Natural killer cell (primary cell): ENCODE measurements at regions not wholly inside any gene's neighbourhood (a gene's known extent, or its start where the extent isn't known, plus 50 kb on each side); places are given as distances from the start of the nearest gene placed in this dataset.

Experiments
- ATAC-seq, 3 donors: fragments of 150-1000 bp in 2 of 3; fragments of 200-7000 bp in 1 of 3; cut with Tn5 transposase; 1 replicate in 1 of 3; 2 replicates in 2 of 3; pipeline ENCODE4 v1.10.0; 2021; ENCODE audit warnings: mild to moderate bottlenecking in 2 of 3, moderate library complexity in 2 of 3
- DNase-seq, 2 donors: peaks; one replicate each; pipeline versions ENCODE4 v3.0.0 to v3.0.0-alpha.2; 2013 to 2021; ENCODE audit warnings: mixed read lengths in 1 of 2
- H3K27ac ChIP-seq: one replicate; pipeline ENCODE4 v1.5.1; 2013; ENCODE audit warnings: mild to moderate bottlenecking, low read length
- H3K27me3 ChIP-seq: one replicate; pipeline ENCODE4 v1.6.1; 2013; ENCODE audit warnings: low read length; ENCODE audit not compliant: control insufficient read depth, insufficient read depth
- H3K36me3 ChIP-seq: one replicate; pipeline ENCODE4 v1.6.1; 2013; ENCODE audit warnings: low read length; ENCODE audit not compliant: control insufficient read depth, insufficient read depth
- H3K4me1 ChIP-seq: one replicate; pipeline ENCODE4 v1.6.1; 2013; ENCODE audit warnings: low read length; ENCODE audit not compliant: control insufficient read depth, insufficient read depth
- H3K4me3 ChIP-seq: one replicate; pipeline ENCODE4 v1.5.1; 2013; ENCODE audit warnings: low read length
- H3K9me3 ChIP-seq: one replicate; pipeline ENCODE4 v1.6.1; 2013; ENCODE audit warnings: low read length; ENCODE audit not compliant: control insufficient read depth, insufficient read depth
- H3K27ac Mint-ChIP-seq, 2 donors: one replicate each; pipeline ENCODE4 v1.8.0; 2022; ENCODE audit warnings: mild to moderate bottlenecking in 2 of 2, mixed read lengths in 2 of 2, moderate library complexity in 1 of 2
- H3K27me3 Mint-ChIP-seq, 2 donors: one replicate each; pipeline ENCODE4 v1.8.0; 2022; ENCODE audit warnings: low read depth in 2 of 2, mixed read lengths in 2 of 2
- H3K36me3 Mint-ChIP-seq: one replicate; pipeline ENCODE4 v1.8.0; 2022; ENCODE audit warnings: mixed read lengths
- H3K4me1 Mint-ChIP-seq, 2 donors: one replicate each; pipeline ENCODE4 v1.8.0; 2022; ENCODE audit warnings: mixed read lengths in 2 of 2
- H3K4me3 Mint-ChIP-seq: one replicate; pipeline ENCODE4 v1.8.0; 2022; ENCODE audit warnings: mild to moderate bottlenecking, moderate library complexity, mixed read lengths
- H3K9me3 Mint-ChIP-seq, 2 donors: one replicate each; pipeline ENCODE4 v1.8.0; 2022; ENCODE audit warnings: mixed read lengths in 2 of 2
- CTCF ChIP-seq: fragments of 200-600 bp; IDR thresholded peaks from one replicate; pipeline ENCODE4 v1.8.0; 2022; ENCODE audit warnings: antibody characterized with exemption
- WGBS: methylation state at CpG from one replicate; pipeline ENCODE4 v1.1.7; 2013; ENCODE audit warnings: missing lambda C conversion rate; ENCODE audit not compliant: insufficient coverage; 5-methylcytosine and 5-hydroxymethylcytosine counted together
- intact Hi-C: fragments of 100-400 bp; cut with micrococcal nuclease; formaldehyde crosslinking; loops from one replicate; pipeline ENCODE4 v1.14.2; 2022

DNA sequence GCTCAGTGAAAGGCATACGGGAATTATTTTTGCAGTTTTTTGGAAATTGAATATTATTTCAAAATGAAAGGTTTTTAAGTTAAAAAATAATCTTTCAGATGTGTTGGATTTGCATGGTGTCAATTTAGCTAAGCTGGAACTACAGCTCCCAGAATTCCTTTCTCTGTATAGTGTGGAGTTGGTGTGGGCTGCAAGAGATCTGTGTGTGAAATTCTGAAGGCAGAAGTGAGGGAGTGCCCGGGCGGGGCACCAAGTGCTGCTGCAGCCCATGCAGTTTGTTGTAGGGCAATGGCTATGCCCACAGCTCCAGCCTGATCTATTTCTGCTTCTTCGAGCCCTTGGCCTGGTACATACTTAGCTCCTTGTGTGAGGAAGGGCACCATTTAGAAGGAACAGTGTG is 60.5 kb upstream of the CSF1 start:
- H3K4me1 ChIP-seq = no peaks in the 10 kb centered on the region
- no peak for ATAC-seq
- 93% methylated on average over 4 of the region's 4 CpGs for WGBS
- H3K27ac ChIP-seq = no peak overlapping the region
- H3K4me3 ChIP-seq = no peak overlapping the region
- H3K4me3 Mint-ChIP-seq = no peak overlapping the region
- no peaks in the 10 kb centered on the region for H3K9me3 Mint-ChIP-seq
- no peaks in the 10 kb centered on the region for H3K4me1 Mint-ChIP-seq
- no peak for DNase-seq
- no peaks in the 10 kb centered on the region for H3K36me3 Mint-ChIP-seq
- H3K27me3 Mint-ChIP-seq = peaks cover 8 to 24% of the 10 kb centered on the region in 2 donors
- H3K9me3 ChIP-seq = no peaks in the 10 kb centered on the region
- TF ChIP-seq CTCF = no peak
- H3K27ac Mint-ChIP-seq = no peak overlapping the region
- intact Hi-C loops = no loop called here
- no peaks in the 10 kb centered on the region for H3K36me3 ChIP-seq
- no peaks in the 10 kb centered on the region for H3K27me3 ChIP-seq

GRCh38 chr1:109849655-109850054 is 61.0 kb upstream of the CSF1 start:
- Mint-ChIP-seq H3K36me3 (no peaks in the 10 kb centered on the region), H3K4me1 (no peaks in the 10 kb centered on the region), H3K4me3 (no peak overlapping the region), H3K27ac (no peak overlapping the region), H3K27me3 (peaks cover 9 to 28% of the 10 kb centered on the region in 2 donors), H3K9me3 (no peaks in the 10 kb centered on the region)
- intact Hi-C loops = no loop called here
- DNase-seq (no peak), ATAC-seq (no peak)
- H3K4me3 ChIP-seq = no peak overlapping the region
- 89% methylated on average over 6 of the region's 6 CpGs for WGBS
- no peaks in the 10 kb centered on the region for H3K36me3 ChIP-seq
- H3K27me3 ChIP-seq = no peaks in the 10 kb centered on the region
- H3K9me3 ChIP-seq = no peaks in the 10 kb centered on the region
- TF ChIP-seq CTCF = no peak
- H3K27ac ChIP-seq = no peak overlapping the region
- no peaks in the 10 kb centered on the region for H3K4me1 ChIP-seq

DNA sequence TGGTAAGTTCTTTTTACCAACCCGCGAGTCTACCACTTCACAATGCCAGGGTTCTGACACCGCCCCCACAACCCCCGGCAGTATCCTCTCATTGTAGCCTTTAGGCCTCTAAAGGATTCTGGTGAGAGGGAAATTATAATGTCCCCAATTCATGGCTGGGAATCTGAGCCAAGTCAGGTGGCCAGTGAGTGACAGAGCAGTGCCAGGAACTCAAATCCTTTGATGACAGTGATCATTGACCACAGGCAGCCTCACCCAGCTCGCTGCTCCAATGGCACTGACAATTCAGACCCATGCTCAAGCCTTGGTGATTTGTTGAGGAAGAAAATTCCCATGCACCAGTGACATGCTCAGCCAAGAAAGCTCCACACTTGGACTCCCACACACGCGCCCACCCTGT is 63.4 kb upstream of the CSF1 start:
- Histone ChIP-seq H3K27ac (no peak overlapping the region), H3K4me1 (no peaks in the 10 kb centered on the region), H3K4me3 (no peak overlapping the region), H3K36me3 (no peaks in the 10 kb centered on the region), H3K27me3 (no peaks in the 10 kb centered on the region), H3K9me3 (no peaks in the 10 kb centered on the region)
- no peak for ATAC-seq
- no peak for DNase-seq
- Mint-ChIP-seq H3K27ac (no peak overlapping the region), H3K36me3 (no peaks in the 10 kb centered on the region), H3K27me3 (peaks cover 11 to 23% of the 10 kb centered on the region in 2 donors), H3K4me1 (no peaks in the 10 kb centered on the region), H3K4me3 (no peak overlapping the region), H3K9me3 (no peaks in the 10 kb centered on the region)
- intact Hi-C loops = no loop called here
- 90% methylated on average over 7 of the region's 7 CpGs for WGBS
- no peak for TF ChIP-seq CTCF

- intact Hi-C loops = no loop called here
- H3K9me3 Mint-ChIP-seq = no peaks in the 10 kb centered on the region
- H3K27ac ChIP-seq = no peak overlapping the region
- no peak overlapping the region for H3K4me3 ChIP-seq
- no peaks in the 10 kb centered on the region for H3K36me3 ChIP-seq
- ATAC-seq = no peak
- H3K9me3 ChIP-seq = no peaks in the 10 kb centered on the region
- H3K4me3 Mint-ChIP-seq = no peak overlapping the region
- H3K36me3 Mint-ChIP-seq = no peaks in the 10 kb centered on the region
- no peaks in the 10 kb centered on the region for H3K4me1 ChIP-seq
- no peak overlapping the region for H3K27ac Mint-ChIP-seq
- TF ChIP-seq CTCF = no peak
- no peaks in the 10 kb centered on the region for H3K4me1 Mint-ChIP-seq
- H3K27me3 ChIP-seq = no peaks in the 10 kb centered on the region
- 97% methylated on average over 4 of the region's 4 CpGs for WGBS
- H3K27me3 Mint-ChIP-seq = peaks cover 11 to 23% of the 10 kb centered on the region in 2 donors
- DNase-seq = no peak
These were observed 63.8 kb upstream of the CSF1 start for GRCh38 chr1:109846846-109847245.
